HEK293 (cell line): ENCODE measurements at regions not wholly inside any gene's neighbourhood (a gene's known extent, or its start where the extent isn't known, plus 50 kb on each side); places are given as distances from the start of the nearest gene placed in this dataset.

Source experiments
- CTCF ChIA-PET: fragments of 350-600 bp; formaldehyde crosslinking; extraction: SDS; loops from one replicate; lab custom pipeline; 2021; ENCODE audit warnings: antibody characterized with exemption; lab: Yijun Ruan, JAX
- POLR2A ChIA-PET: fragments of 300-600 bp; formaldehyde crosslinking; extraction: SDS; loops from one replicate; lab custom pipeline; 2020; ENCODE audit warnings: antibody characterized with exemption, inconsistent platforms; lab: Yijun Ruan, JAX
- H3K27ac ChIP-seq: fragments of 200-500 bp; sonication (Bioruptor generic); 2 replicates; pipeline ENCODE4 v1.5.1; 2014; ENCODE audit warnings: low read depth, low read length, control low read depth, inconsistent platforms; ENCODE audit errors: extremely low read depth
- H3K36me3 ChIP-seq, 2 experiments: fragments of 200-500 bp in 1 of 2; sonication (Bioruptor generic) in 1 of 2; 1 replicate in 1 of 2; 2 replicates in 1 of 2; pipeline ENCODE4 v1.5.1; 2014 to 2017; ENCODE audit warnings: inconsistent platforms in 2 of 2, low read length in 2 of 2; ENCODE audit not compliant: control insufficient read depth in 2 of 2, insufficient read depth in 1 of 2
- H3K4me1 ChIP-seq: fragments of 200-500 bp; sonication (Bioruptor generic); 2 replicates; pipeline ENCODE4 v1.5.1; 2014; ENCODE audit warnings: mild to moderate bottlenecking, low read length, inconsistent platforms; ENCODE audit not compliant: control insufficient read depth, insufficient read depth
- H3K4me3 ChIP-seq: 2 replicates; pipeline ENCODE4 v1.5.1; 2011; ENCODE audit warnings: low read depth, mild to moderate bottlenecking, control low read depth, low read length, moderate library complexity
- H3K9me3 ChIP-seq: fragments of 200-500 bp; sonication (Bioruptor generic); 2 replicates; pipeline ENCODE4 v1.5.1; 2014; ENCODE audit warnings: low read depth, low read length, inconsistent platforms; ENCODE audit not compliant: control insufficient read depth, insufficient read depth
- ELK4 ChIP-seq: IDR thresholded peaks from 2 replicates; pipeline ENCODE4 v1.6.1; 2011; ENCODE audit warnings: mild to moderate bottlenecking, low read depth, low read length, borderline replicate concordance
- IKZF3 ChIP-seq: fragments of 450-650 bp; IDR thresholded peaks from 2 replicates; pipeline ENCODE4 v1.5.0; 2018; ENCODE audit warnings: missing biosample characterization, mild to moderate bottlenecking, missing genetic modification characterization, moderate library complexity
- KLF1 ChIP-seq: fragments of 450-650 bp; formaldehyde crosslinking; IDR thresholded peaks from 2 replicates; pipeline ENCODE4 v1.5.1; 2016; ENCODE audit warnings: missing biosample characterization, missing genetic modification characterization
- KLF7 ChIP-seq: fragments of 450-650 bp; formaldehyde crosslinking; IDR thresholded peaks from 2 replicates; pipeline ENCODE4 v1.5.1; 2016; ENCODE audit warnings: missing biosample characterization, missing genetic modification characterization, borderline replicate concordance
- PRDM4 ChIP-seq: fragments of 450-650 bp; formaldehyde crosslinking; IDR thresholded peaks from 2 replicates; pipeline ENCODE4 v1.5.1; 2017; ENCODE audit warnings: missing biosample characterization, missing genetic modification characterization
- SETDB1 ChIP-seq: IDR thresholded peaks from one replicate; pipeline ENCODE4 v1.6.1; 2017; ENCODE audit warnings: mild to moderate bottlenecking, low read length, moderate library complexity, mixed read lengths; ENCODE audit not compliant: insufficient read length
- SP2 ChIP-seq: fragments of 450-650 bp; formaldehyde crosslinking; IDR thresholded peaks from 2 replicates; pipeline ENCODE4 v1.5.1; 2016; ENCODE audit warnings: missing biosample characterization, missing genetic modification characterization
- ZBTB11 ChIP-seq: fragments of 450-650 bp; formaldehyde crosslinking; conservative IDR thresholded peaks from 2 replicates; pipeline ENCODE4 v1.5.1; 2016; ENCODE audit warnings: low read depth, missing biosample characterization, missing genetic modification characterization
- ZBTB17 ChIP-seq: fragments of 450-650 bp; formaldehyde crosslinking; IDR thresholded peaks from 2 replicates; pipeline ENCODE4 v1.5.1; 2016; ENCODE audit warnings: missing biosample characterization, missing genetic modification characterization
- ZEB2 ChIP-seq: fragments of 450-650 bp; formaldehyde crosslinking; IDR thresholded peaks from 2 replicates; pipeline ENCODE4 v1.5.1; 2016; ENCODE audit warnings: missing biosample characterization, missing genetic modification characterization
- ZFHX2 ChIP-seq: fragments of 450-650 bp; formaldehyde crosslinking; conservative IDR thresholded peaks from 2 replicates; pipeline ENCODE4 v1.5.1; 2016; ENCODE audit warnings: missing biosample characterization, missing genetic modification characterization
- ZIC2 ChIP-seq: fragments of 450-650 bp; formaldehyde crosslinking; IDR thresholded peaks from 2 replicates; pipeline ENCODE4 v1.5.1; 2016; ENCODE audit warnings: missing biosample characterization, missing genetic modification characterization
- ZNF37A ChIP-seq: fragments of 450-650 bp; IDR thresholded peaks from 2 replicates; pipeline ENCODE4 v1.5.1; 2018; ENCODE audit warnings: missing biosample characterization, missing genetic modification characterization
- ZNF391 ChIP-seq: fragments of 450-650 bp; formaldehyde crosslinking; IDR thresholded peaks from 2 replicates; pipeline ENCODE4 v1.5.1; 2016; ENCODE audit warnings: low read depth, missing biosample characterization, missing genetic modification characterization, borderline replicate concordance
- ZNF426 ChIP-seq: fragments of 450-650 bp; formaldehyde crosslinking; IDR thresholded peaks from 2 replicates; pipeline ENCODE4 v1.5.1; 2017; ENCODE audit warnings: missing biosample characterization, missing genetic modification characterization, mild to moderate bottlenecking, inconsistent platforms, moderate library complexity
- ZNF501 ChIP-seq: fragments of 450-650 bp; formaldehyde crosslinking; IDR thresholded peaks from 2 replicates; pipeline ENCODE4 v1.5.1; 2016; ENCODE audit warnings: missing biosample characterization, missing genetic modification characterization
- ZNF513 ChIP-seq: fragments of 450-650 bp; IDR thresholded peaks from 2 replicates; pipeline ENCODE4 v1.5.1; 2018; ENCODE audit warnings: missing biosample characterization, missing genetic modification characterization
- ZNF561 ChIP-seq: fragments of 450-650 bp; IDR thresholded peaks from 2 replicates; pipeline ENCODE4 v1.5.1; 2018; ENCODE audit warnings: missing biosample characterization, missing genetic modification characterization, borderline replicate concordance
- ZNF571 ChIP-seq: fragments of 450-650 bp; formaldehyde crosslinking; IDR thresholded peaks from 2 replicates; pipeline ENCODE4 v1.5.0; 2017; ENCODE audit warnings: missing biosample characterization, missing genetic modification characterization
- ZNF707 ChIP-seq: fragments of 450-650 bp; formaldehyde crosslinking; IDR thresholded peaks from 2 replicates; pipeline ENCODE4 v1.5.1; 2016; ENCODE audit warnings: missing biosample characterization, missing genetic modification characterization
- ZNF785 ChIP-seq: fragments of 450-650 bp; formaldehyde crosslinking; IDR thresholded peaks from 2 replicates; pipeline ENCODE4 v1.5.1; 2016; ENCODE audit warnings: missing biosample characterization, missing genetic modification characterization
- ZNF837 ChIP-seq: fragments of 450-650 bp; formaldehyde crosslinking; IDR thresholded peaks from 2 replicates; pipeline ENCODE4 v1.5.1; 2016; ENCODE audit warnings: missing biosample characterization, missing genetic modification characterization

GRCh38 chr4:26127851-26128337 lies 192.9 kb upstream of the RBPJ start:
- no peaks in the 10 kb centered on the region for H3K4me1 ChIP-seq
- no peak overlapping the region for H3K4me3 ChIP-seq
- no peaks in the 10 kb centered on the region for H3K36me3 ChIP-seq
- POLR2A ChIA-PET = no interaction called here
- CTCF ChIA-PET = interaction anchor here (0.6 kb wide), 1 partner anchor 139 kb away, joined by 3 read pairs; no protein-coding TSS in a partner anchor
- TF ChIP-seq KLF1 (tag by site-specific recombination) (0 out of 2 replicates have a peak, but pooled peaks have one; percentile 21), IKZF3 (tag by site-specific recombination) (no peak), ZNF426 (tag by site-specific recombination) (no peak), ZNF837 (tag by site-specific recombination) (no peak)
- no peak overlapping the region for H3K27ac ChIP-seq
- no peaks in the 10 kb centered on the region for H3K9me3 ChIP-seq

GRCh38 chr4:26130173-26130572 lies 190.6 kb upstream of the RBPJ start:
- H3K27ac ChIP-seq = no peak overlapping the region
- no peaks in the 10 kb centered on the region for H3K4me1 ChIP-seq
- no peaks in the 10 kb centered on the region for H3K36me3 ChIP-seq
- H3K9me3 ChIP-seq = no peaks in the 10 kb centered on the region
- TF ChIP-seq ZNF707 (tag by site-specific recombination) (no peak), KLF7 (no peak), ZNF571 (tag by site-specific recombination) (no peak), ZNF561 (no peak), ZNF785 (tag by site-specific recombination) (no peak), ZNF37A (tag by site-specific recombination) (no peak), ZBTB17 (tag by site-specific recombination) (no peak), ZBTB11 (tag by site-specific recombination) (no peak), ELK4 (no peak), ZNF513 (tag by site-specific recombination) (no peak), ZNF391 (tag by site-specific recombination) (no peak), ZIC2 (tag by site-specific recombination) (no peak), ZEB2 (tag by site-specific recombination) (no peak), ZNF501 (tag by site-specific recombination) (no peak), ZFHX2 (tag by site-specific recombination) (no peak), SP2 (tag by site-specific recombination) (no peak), SETDB1 (no peak), PRDM4 (no peak)
- TF ChIP-seq, all 188 proteins: peak for 0
- ChIA-PET CTCF (interaction anchor here (1.0 to 1.2 kb wide), 2 partner anchors 23 to 31 kb away, joined by 3 read pairs; no protein-coding TSS in a partner anchor), POLR2A (no interaction called here)
- H3K4me3 ChIP-seq = no peak overlapping the region
